ENCODE measurements at regions not wholly inside any gene's neighbourhood (a gene's known extent, or its start where the extent isn't known, plus 50 kb on each side); places are given as distances from the start of the nearest gene placed in this dataset.

GRCh38 chr12:65653946-65654629 lies 170.2 kb upstream of the HMGA2 start:
- no peak for DNase-seq (ENCODE audit: low read depth in 2 of 2)

GRCh38 chr12:65655074-65655493 lies 169.2 kb upstream of the HMGA2 start:
- DNase-seq (ENCODE audit: low read depth in 2 of 2), result no peak

GRCh38 chr12:65656156-65656882 lies 168.0 kb upstream of the HMGA2 start:
- no peak for DNase-seq (ENCODE audit: low read depth in 2 of 2)

- no peak for DNase-seq (ENCODE audit: low read depth in 2 of 2)
Observed at GRCh38 chr12:65656891-65657351, 167.4 kb upstream of the HMGA2 start.

GRCh38 chr12:65657635-65658034 lies 166.6 kb upstream of the HMGA2 start:
- DNase-seq (ENCODE audit: low read depth in 2 of 2), result no peak

- DNase-seq (ENCODE audit: low read depth in 2 of 2), result no peak
Observed at GRCh38 chr12:65658360-65658759, 165.9 kb upstream of the HMGA2 start.

GRCh38 chr12:65659681-65660080 lies 164.6 kb upstream of the HMGA2 start:
- DNase-seq (ENCODE audit: low read depth in 2 of 2), result no peak

- DNase-seq (ENCODE audit: low read depth in 2 of 2), result no peak
Observed at GRCh38 chr12:65660096-65660495, 164.2 kb upstream of the HMGA2 start.

- no peak for DNase-seq (ENCODE audit: low read depth in 2 of 2)
Observed at GRCh38 chr12:65660836-65661235, 163.4 kb upstream of the HMGA2 start.

- DNase-seq (ENCODE audit: low read depth in 2 of 2), result no peak
Observed at GRCh38 chr12:65662590-65662989, 161.7 kb upstream of the HMGA2 start.

GRCh38 chr12:65663097-65663496 lies 161.2 kb upstream of the HMGA2 start:
- DNase-seq (ENCODE audit: low read depth in 2 of 2), result no peak

- no peak for DNase-seq (ENCODE audit: low read depth in 2 of 2)
Observed at GRCh38 chr12:65663648-65664047, 160.6 kb upstream of the HMGA2 start.

GRCh38 chr12:65664715-65665250 lies 159.5 kb upstream of the HMGA2 start:
- DNase-seq (ENCODE audit: low read depth in 2 of 2), result no peak

- no peak for DNase-seq (ENCODE audit: low read depth in 2 of 2)
Observed at GRCh38 chr12:65665817-65666216, 158.5 kb upstream of the HMGA2 start.

- DNase-seq (ENCODE audit: low read depth in 2 of 2), result no peak
Observed at GRCh38 chr12:65666876-65667275, 157.4 kb upstream of the HMGA2 start.

GRCh38 chr12:65667932-65668331 lies 156.4 kb upstream of the HMGA2 start:
- no peak for DNase-seq (ENCODE audit: low read depth in 2 of 2)

- DNase-seq (ENCODE audit: low read depth in 2 of 2), result no peak
Observed at GRCh38 chr12:65668981-65669695, 155.1 kb upstream of the HMGA2 start.

- no peak for DNase-seq (ENCODE audit: low read depth in 2 of 2)
Observed at GRCh38 chr12:65670775-65671174, 153.5 kb upstream of the HMGA2 start.

- no peak for DNase-seq (ENCODE audit: low read depth in 2 of 2)
Observed at GRCh38 chr12:65672441-65672840, 151.8 kb upstream of the HMGA2 start.

- no peak for DNase-seq (ENCODE audit: low read depth in 2 of 2)
Observed at GRCh38 chr12:65673156-65673690, 151.1 kb upstream of the HMGA2 start.

- DNase-seq (ENCODE audit: low read depth in 2 of 2), result no peak
Observed at GRCh38 chr12:65673732-65674131, 150.6 kb upstream of the HMGA2 start.

- no peak for DNase-seq (ENCODE audit: low read depth in 2 of 2)
Observed at GRCh38 chr12:65675141-65675621, 149.1 kb upstream of the HMGA2 start.
